OCI-LY3 (cell line): ENCODE measurements at regions not wholly inside any gene's neighbourhood (a gene's known extent, or its start where the extent isn't known, plus 50 kb on each side); places are given as distances from the start of the nearest gene placed in this dataset.

Source experiments
- CTCF ChIP-seq: fragments of 200-600, 300-600 bp; sonication (generic); IDR thresholded peaks from 2 replicates; pipeline ENCODE4 v1.5.1; 2014; ENCODE audit warnings: antibody characterized with exemption, low read length, low read depth
- EZH2phosphoT487 ChIP-seq: fragments of 200-600 bp; shearing (Covaris generic); IDR thresholded peaks from 2 replicates; pipeline ENCODE4 v1.6.1; 2018; ENCODE audit warnings: antibody characterized with exemption, mixed run types, low read depth

- TF ChIP-seq CTCF = no peak
- TF ChIP-seq EZH2phosphoT487 = no peak
These were observed 122.3 kb downstream of the EFHB start for GRCh38 chr3:19811689-19812088.
